Fibroblast of lung (primary cell): ENCODE measurements at regions not wholly inside any gene's neighbourhood (a gene's known extent, or its start where the extent isn't known, plus 50 kb on each side); places are given as distances from the start of the nearest gene placed in this dataset.
A peak's percentile ranks its signal among the peaks of the same experiment; 100 is the strongest.

Experiments
- DNase-seq, 2 donors: peaks; one replicate each; pipeline versions ENCODE4 v3.0.0 to v3.0.0-alpha.2; 2010; ENCODE audit warnings: low read depth in 2 of 2
- H2AFZ ChIP-seq: 2 replicates; pipeline ENCODE4 v1.5.1; 2012; ENCODE audit warnings: low read length, control low read depth, inconsistent platforms
- H3K27ac ChIP-seq: 2 replicates; pipeline ENCODE4 v1.5.1; 2011; ENCODE audit warnings: low read length, control low read depth; ENCODE audit not compliant: insufficient read depth
- H3K27me3 ChIP-seq: 2 replicates; pipeline ENCODE4 v1.5.1; 2011; ENCODE audit warnings: mild to moderate bottlenecking, low read length; ENCODE audit not compliant: control insufficient read depth, insufficient read depth
- H3K36me3 ChIP-seq: 2 replicates; pipeline ENCODE4 v1.5.1; 2011; ENCODE audit warnings: low read length; ENCODE audit not compliant: control insufficient read depth, insufficient read depth
- H3K4me1 ChIP-seq: 2 replicates; pipeline ENCODE4 v1.5.1; 2011; ENCODE audit warnings: low read length; ENCODE audit not compliant: control insufficient read depth, insufficient read depth; ENCODE audit errors: extremely low read depth
- H3K4me2 ChIP-seq: 2 replicates; pipeline ENCODE4 v1.5.1; 2011; ENCODE audit warnings: low read length, control low read depth; ENCODE audit not compliant: insufficient read depth; ENCODE audit errors: extremely low read depth
- H3K4me3 ChIP-seq, 4 experiments: fragments of 200-600 bp in 1 of 4; sonication (generic) in 1 of 4; replicated peaks in 1 of 4; 2 replicates each; pipeline ENCODE4 v1.5.1; 2011 to 2016; ENCODE audit warnings: low read length in 4 of 4, low read depth in 3 of 4, mild to moderate bottlenecking in 3 of 4, control low read depth in 2 of 4, inconsistent platforms in 1 of 4, mixed read lengths in 1 of 4; ENCODE audit not compliant: insufficient read depth in 1 of 4; ENCODE audit errors: control extremely low read depth in 1 of 4
- H3K79me2 ChIP-seq: 2 replicates; pipeline ENCODE4 v1.5.1; 2012; ENCODE audit warnings: mild to moderate bottlenecking, low read length, inconsistent platforms; ENCODE audit not compliant: control insufficient read depth, insufficient read depth
- H3K9ac ChIP-seq: 2 replicates; pipeline ENCODE4 v1.5.1; 2011; ENCODE audit warnings: mild to moderate bottlenecking, low read length, control low read depth; ENCODE audit not compliant: insufficient read depth
- H3K9me3 ChIP-seq: 2 replicates; pipeline ENCODE4 v1.5.1; 2012; ENCODE audit warnings: low read depth, low read length; ENCODE audit not compliant: control insufficient read depth, insufficient read depth
- H4K20me1 ChIP-seq: 2 replicates; pipeline ENCODE4 v1.5.1; 2011; ENCODE audit warnings: low read length; ENCODE audit not compliant: control insufficient read depth, insufficient read depth; ENCODE audit errors: extremely low read depth
- EZH2 ChIP-seq: IDR thresholded peaks from 2 replicates; pipeline ENCODE4 v1.5.1; 2012; ENCODE audit warnings: low read length, control low read depth, mild to moderate bottlenecking; ENCODE audit errors: missing control alignments
- TF ChIP-seq, protein P1 (sequence below), 2 donors: IDR thresholded peaks in 1 of 2; conservative IDR thresholded peaks in 1 of 2; 1 replicate in 1 of 2; 2 replicates in 1 of 2; pipeline ENCODE4 v1.5.1; 2011 to 2012; ENCODE audit warnings: low read length in 2 of 2, control low read depth in 1 of 2, inconsistent platforms in 1 of 2, low read depth in 1 of 2, mild to moderate bottlenecking in 1 of 2

DNA sequence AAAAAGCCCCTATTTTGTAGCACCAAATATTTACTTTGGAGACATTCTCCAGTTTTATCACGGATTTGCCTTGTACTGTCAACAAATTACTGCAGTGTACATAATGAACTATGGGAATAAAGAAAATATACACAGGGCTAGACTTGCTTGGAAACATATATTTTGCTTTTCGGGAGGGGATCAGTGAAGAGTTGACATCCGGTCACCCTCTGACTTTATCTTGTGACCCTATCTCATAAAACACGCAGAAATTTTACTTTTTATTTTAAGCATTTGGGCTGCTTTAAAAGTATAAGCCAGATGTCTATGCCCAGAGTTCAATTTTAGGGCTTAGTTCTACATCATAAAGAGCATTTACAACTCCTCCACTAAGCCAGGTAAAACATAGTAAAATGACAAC lies 630.7 kb downstream of the TOX3 start:
- no peaks in the 10 kb centered on the region for H3K79me2 ChIP-seq

DNA sequence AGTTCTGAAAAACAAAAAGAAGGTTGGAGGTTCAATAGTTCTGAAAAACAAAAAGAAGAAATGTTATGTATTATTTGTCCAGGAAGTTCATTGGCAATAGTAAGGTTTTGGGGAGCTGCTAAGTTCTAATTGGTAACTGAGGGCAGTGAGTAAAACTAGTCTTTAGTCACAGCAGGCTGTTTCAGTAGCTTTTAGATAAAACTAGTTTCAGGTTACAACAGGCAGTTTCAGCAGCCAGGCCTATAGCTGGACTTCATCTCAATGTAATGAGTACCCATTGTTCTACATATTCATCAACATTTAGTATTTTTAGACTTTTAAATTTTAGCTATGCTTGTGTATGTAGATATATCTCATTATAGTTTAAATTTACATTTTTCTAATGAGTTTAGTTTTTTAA lies 639.3 kb downstream of the TOX3 start:
- no peak overlapping the region for H3K4me2 ChIP-seq

More for the DNA sequence above, 630.7 kb downstream of the TOX3 start:
- Histone ChIP-seq H3K27ac (no peak overlapping the region), H3K36me3 (no peaks in the 10 kb centered on the region), H2AFZ (no peak overlapping the region), H3K9me3 (no peaks in the 10 kb centered on the region), H3K4me1 (no peaks in the 10 kb centered on the region), H3K9ac (no peak overlapping the region), H3K4me3 (no peak overlapping the region), H3K27me3 (no peaks in the 10 kb centered on the region), H3K4me2 (no peak overlapping the region), H4K20me1 (no peaks in the 10 kb centered on the region)
- DNase-seq, result no peak
- TF ChIP-seq EZH2, result no peak
- TF ChIP-seq, protein P1, sequence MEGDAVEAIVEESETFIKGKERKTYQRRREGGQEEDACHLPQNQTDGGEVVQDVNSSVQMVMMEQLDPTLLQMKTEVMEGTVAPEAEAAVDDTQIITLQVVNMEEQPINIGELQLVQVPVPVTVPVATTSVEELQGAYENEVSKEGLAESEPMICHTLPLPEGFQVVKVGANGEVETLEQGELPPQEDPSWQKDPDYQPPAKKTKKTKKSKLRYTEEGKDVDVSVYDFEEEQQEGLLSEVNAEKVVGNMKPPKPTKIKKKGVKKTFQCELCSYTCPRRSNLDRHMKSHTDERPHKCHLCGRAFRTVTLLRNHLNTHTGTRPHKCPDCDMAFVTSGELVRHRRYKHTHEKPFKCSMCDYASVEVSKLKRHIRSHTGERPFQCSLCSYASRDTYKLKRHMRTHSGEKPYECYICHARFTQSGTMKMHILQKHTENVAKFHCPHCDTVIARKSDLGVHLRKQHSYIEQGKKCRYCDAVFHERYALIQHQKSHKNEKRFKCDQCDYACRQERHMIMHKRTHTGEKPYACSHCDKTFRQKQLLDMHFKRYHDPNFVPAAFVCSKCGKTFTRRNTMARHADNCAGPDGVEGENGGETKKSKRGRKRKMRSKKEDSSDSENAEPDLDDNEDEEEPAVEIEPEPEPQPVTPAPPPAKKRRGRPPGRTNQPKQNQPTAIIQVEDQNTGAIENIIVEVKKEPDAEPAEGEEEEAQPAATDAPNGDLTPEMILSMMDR (conservative IDR thresholded peaks at IDR 0.05 in 1 of 2, IDR thresholded peaks at IDR 0.05 in 1 of 2; ENCODE audit: low read depth in 1 of 2, low read length in 2 of 2), result no peak

DNA sequence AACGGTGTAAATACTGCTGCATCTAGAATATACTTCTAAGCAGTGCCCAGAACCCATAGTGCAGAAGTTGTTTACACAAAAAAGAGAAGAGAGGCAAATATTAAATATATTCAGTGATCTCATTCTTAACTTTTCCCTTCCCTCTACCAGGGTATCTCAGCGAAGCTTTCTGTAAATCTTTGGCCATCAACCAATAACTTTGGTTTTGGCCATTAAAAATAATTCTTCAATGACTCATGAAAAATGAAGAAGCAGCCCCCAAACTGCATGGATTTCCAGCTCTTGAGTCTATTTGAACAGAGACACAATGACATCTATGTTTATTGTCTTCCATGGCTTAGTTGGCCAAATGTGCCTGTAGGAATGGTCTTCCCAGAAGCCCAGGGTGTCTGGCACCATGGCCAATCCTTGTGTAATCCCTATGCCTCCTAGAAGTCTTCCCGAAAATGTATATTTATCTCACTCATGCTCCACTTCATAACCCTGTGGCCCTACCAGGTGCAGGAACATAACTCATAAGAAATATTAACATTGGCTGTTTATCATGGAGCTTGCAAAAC lies 646.6 kb downstream of the TOX3 start:
- no peaks in the 10 kb centered on the region for H4K20me1 ChIP-seq
- no peaks in the 10 kb centered on the region for H3K79me2 ChIP-seq
- H3K4me3 ChIP-seq, result no peak overlapping the region
- no peaks in the 10 kb centered on the region for H3K27me3 ChIP-seq
- H3K9ac ChIP-seq, result no peak overlapping the region
- no peak overlapping the region for H2AFZ ChIP-seq
- peak in 1 of 2 donors; percentile 64 for DNase-seq
- H3K36me3 ChIP-seq, result no peaks in the 10 kb centered on the region
- no peaks in the 10 kb centered on the region for H3K4me1 ChIP-seq
- H3K27ac ChIP-seq, result no peak overlapping the region
- no peak for TF ChIP-seq EZH2
- TF ChIP-seq, protein P1 (conservative IDR thresholded peaks at IDR 0.05 in 1 of 2, IDR thresholded peaks at IDR 0.05 in 1 of 2; ENCODE audit: low read depth in 1 of 2, low read length in 2 of 2), result no peak
- H3K9me3 ChIP-seq, result no peaks in the 10 kb centered on the region
- H3K4me2 ChIP-seq, result no peak overlapping the region

More for the DNA sequence above, 639.3 kb downstream of the TOX3 start:
- H3K27ac ChIP-seq, result no peak overlapping the region
- H3K27me3 ChIP-seq, result no peaks in the 10 kb centered on the region
- no peaks in the 10 kb centered on the region for H3K36me3 ChIP-seq
- no peak overlapping the region for H3K4me3 ChIP-seq
- no peaks in the 10 kb centered on the region for H3K4me1 ChIP-seq
- no peak for TF ChIP-seq EZH2
- TF ChIP-seq, protein P1 (conservative IDR thresholded peaks at IDR 0.05 in 1 of 2, IDR thresholded peaks at IDR 0.05 in 1 of 2; ENCODE audit: low read depth in 1 of 2, low read length in 2 of 2), result no peak
- H3K9ac ChIP-seq, result no peak overlapping the region
- no peak for DNase-seq
- H4K20me1 ChIP-seq, result no peaks in the 10 kb centered on the region
- no peaks in the 10 kb centered on the region for H3K9me3 ChIP-seq
- H3K79me2 ChIP-seq, result no peaks in the 10 kb centered on the region
- H2AFZ ChIP-seq, result no peak overlapping the region
